ENCODE measurements at regions not wholly inside any gene's neighbourhood (a gene's known extent, or its start where the extent isn't known, plus 50 kb on each side); places are given as distances from the start of the nearest gene placed in this dataset.

- no peak overlapping the region for H2AFZ ChIP-seq (ENCODE audit: low read depth, low read length)
- no peaks in the 10 kb centered on the region for H3K9me3 ChIP-seq (replicated peaks; ENCODE audit: control insufficient read depth, insufficient read depth, low read length)
- BruUV-seq (replicated peaks): no TSS peak
- TF ChIP-seq POLR2AphosphoS5 (IDR thresholded peaks at IDR 0.05; ENCODE audit: insufficient read depth, low read depth, low read length) (no peak), MAX (IDR thresholded peaks at IDR 0.05; ENCODE audit: insufficient read depth, insufficient read length) (no peak)
- ChIA-PET POLR2A (no interaction called here), CTCF (no interaction called here)
- no peaks in the 10 kb centered on the region for H3K4me1 ChIP-seq (ENCODE audit: control insufficient read depth, extremely low read depth, insufficient read depth, low read length)
- intact Hi-C loops (cut with micrococcal nuclease): no loop called here
- no peaks in the 10 kb centered on the region for H3K79me2 ChIP-seq (ENCODE audit: control insufficient read depth, insufficient read depth, low read length)
- H3K9me1 ChIP-seq (replicated peaks; ENCODE audit: control insufficient read depth, extremely low read depth, insufficient read depth, low read length): no peaks in the 10 kb centered on the region
- H3K27me3 ChIP-seq (ENCODE audit: control insufficient read depth in 2 of 2, insufficient read depth in 2 of 2, low read length in 2 of 2): no peaks in the 10 kb centered on the region
- no peak overlapping the region for H3K4me2 ChIP-seq (ENCODE audit: insufficient read depth, low read length)
- no peak overlapping the region for H3K9ac ChIP-seq (replicated peaks; ENCODE audit: extremely low read depth, insufficient read depth, low read length)
- H3K36me3 ChIP-seq (ENCODE audit: control insufficient read depth in 2 of 2, extremely low read depth in 1 of 2, insufficient read depth in 2 of 2, low read length in 2 of 2): no peaks in the 10 kb centered on the region
- no peak overlapping the region for H3K27ac ChIP-seq (ENCODE audit: insufficient read depth, low read depth, low read length)
- DNase-seq (ENCODE audit: low read depth, low spot score) (no peak), FAIRE-seq (no peak)
- H3K4me3 ChIP-seq (replicated peaks in 1 of 3; ENCODE audit: insufficient read depth in 1 of 3, low read depth in 1 of 3, low read length in 3 of 3): no peak overlapping the region
- dilution Hi-C loops (cut with MboI; ENCODE audit: extremely low pct_ligation_motif_present, low sequenced_read_pairs): no loop called here
- H4K20me1 ChIP-seq (replicated peaks; ENCODE audit: control insufficient read depth, extremely low read depth, insufficient read depth, low read length): no peaks in the 10 kb centered on the region
Observed at GRCh38 chr6:114713690-114714089, 370.9 kb upstream of the HS3ST5 start.

GRCh38 chr6:114712129-114712662 lies 369.4 kb upstream of the HS3ST5 start:
- no peaks in the 10 kb centered on the region for H4K20me1 ChIP-seq (replicated peaks; ENCODE audit: control insufficient read depth, extremely low read depth, insufficient read depth, low read length)
- BruUV-seq (replicated peaks): no TSS peak
- no peak for FAIRE-seq
- ChIA-PET CTCF (no interaction called here), POLR2A (no interaction called here)
- H3K4me2 ChIP-seq (ENCODE audit: insufficient read depth, low read length): no peak overlapping the region
- H3K9me3 ChIP-seq (replicated peaks; ENCODE audit: control insufficient read depth, insufficient read depth, low read length): no peaks in the 10 kb centered on the region
- H3K27ac ChIP-seq (ENCODE audit: insufficient read depth, low read depth, low read length): no peak overlapping the region
- no peak overlapping the region for H3K4me3 ChIP-seq (replicated peaks in 1 of 3; ENCODE audit: insufficient read depth in 1 of 3, low read depth in 1 of 3, low read length in 3 of 3)
- H3K27me3 ChIP-seq (ENCODE audit: control insufficient read depth in 2 of 2, insufficient read depth in 2 of 2, low read length in 2 of 2): no peaks in the 10 kb centered on the region
- DNase-seq (ENCODE audit: low read depth, low spot score): no peak
- H3K79me2 ChIP-seq (ENCODE audit: control insufficient read depth, insufficient read depth, low read length): no peaks in the 10 kb centered on the region
- no peaks in the 10 kb centered on the region for H3K4me1 ChIP-seq (ENCODE audit: control insufficient read depth, extremely low read depth, insufficient read depth, low read length)
- H3K9me1 ChIP-seq (replicated peaks; ENCODE audit: control insufficient read depth, extremely low read depth, insufficient read depth, low read length): no peaks in the 10 kb centered on the region
- dilution Hi-C loops (cut with MboI; ENCODE audit: extremely low pct_ligation_motif_present, low sequenced_read_pairs): no loop called here
- H3K9ac ChIP-seq (replicated peaks; ENCODE audit: extremely low read depth, insufficient read depth, low read length): no peak overlapping the region
- no peaks in the 10 kb centered on the region for H3K36me3 ChIP-seq (ENCODE audit: control insufficient read depth in 2 of 2, extremely low read depth in 1 of 2, insufficient read depth in 2 of 2, low read length in 2 of 2)
- no peak for TF ChIP-seq JUN (IDR thresholded peaks at IDR 0.05; ENCODE audit: borderline replicate concordance, insufficient read depth, insufficient read length, low read depth)
- intact Hi-C loops (cut with micrococcal nuclease): no loop called here
- H2AFZ ChIP-seq (ENCODE audit: low read depth, low read length): no peak overlapping the region
